NOMO-1 (cell line): ENCODE measurements at regions not wholly inside any gene's neighbourhood (a gene's known extent, or its start where the extent isn't known, plus 50 kb on each side); places are given as distances from the start of the nearest gene placed in this dataset.
A peak's percentile ranks its signal among the peaks of the same experiment; 100 is the strongest.
"Not testable (repeated sequence)": the region's sequence is repeated elsewhere in the genome, so short reads cannot be mapped to it uniquely, and the experiment has no call there.

Source experiments
- DNase-seq, 2 experiments: peaks; one replicate each; lab custom pipeline; 2025; ENCODE audit not compliant: unreplicated experiment in 2 of 2; lab: John Stamatoyannopoulos, UW

DNA sequence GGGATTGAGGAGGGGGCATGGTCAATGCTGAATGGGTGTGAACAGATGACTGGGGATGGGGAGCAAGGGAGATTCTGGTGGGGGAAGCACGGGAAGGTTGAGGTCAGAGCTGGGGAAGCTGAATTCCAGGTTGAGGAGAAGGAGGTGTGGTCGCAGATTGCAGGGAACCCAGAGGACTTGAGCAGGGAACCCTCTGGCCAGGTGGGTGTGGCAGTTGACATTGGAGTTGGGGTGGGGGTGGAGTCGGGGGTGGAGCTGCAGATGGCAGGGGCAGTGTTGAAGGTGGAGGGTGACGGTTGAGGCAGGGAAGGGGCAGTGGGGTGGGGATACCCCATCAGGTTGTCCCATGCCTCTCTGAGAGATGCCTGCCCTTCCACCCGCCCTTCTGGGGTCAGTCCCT, 94.7 kb downstream of the WTIP start:
- no peak for DNase-seq

GRCh38 chr19:34575206-34575605, 93.6 kb downstream of the WTIP start:
- DNase-seq, result no peak

DNA sequence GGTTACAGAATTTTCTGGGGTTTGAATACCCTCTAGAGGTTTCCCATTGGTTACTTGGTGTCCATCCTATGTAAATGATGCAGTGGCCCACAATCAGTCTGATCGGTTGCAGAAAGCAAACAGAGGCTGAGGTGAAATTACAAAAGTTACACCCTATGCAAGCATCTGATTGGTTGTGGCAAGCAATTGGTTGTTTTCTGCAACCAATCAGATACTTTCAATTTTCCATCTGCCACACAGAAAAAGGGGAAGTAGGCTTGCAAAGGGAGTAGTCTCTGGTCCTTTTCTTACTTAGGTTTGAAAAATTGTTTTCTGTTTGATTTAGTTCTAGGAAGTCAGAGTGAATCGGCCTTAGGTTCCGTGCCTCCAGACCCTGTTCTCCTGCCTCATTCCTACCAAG, 93.1 kb downstream of the WTIP start:
- peak in 1 of 2 experiments; percentile 0 for DNase-seq

DNA sequence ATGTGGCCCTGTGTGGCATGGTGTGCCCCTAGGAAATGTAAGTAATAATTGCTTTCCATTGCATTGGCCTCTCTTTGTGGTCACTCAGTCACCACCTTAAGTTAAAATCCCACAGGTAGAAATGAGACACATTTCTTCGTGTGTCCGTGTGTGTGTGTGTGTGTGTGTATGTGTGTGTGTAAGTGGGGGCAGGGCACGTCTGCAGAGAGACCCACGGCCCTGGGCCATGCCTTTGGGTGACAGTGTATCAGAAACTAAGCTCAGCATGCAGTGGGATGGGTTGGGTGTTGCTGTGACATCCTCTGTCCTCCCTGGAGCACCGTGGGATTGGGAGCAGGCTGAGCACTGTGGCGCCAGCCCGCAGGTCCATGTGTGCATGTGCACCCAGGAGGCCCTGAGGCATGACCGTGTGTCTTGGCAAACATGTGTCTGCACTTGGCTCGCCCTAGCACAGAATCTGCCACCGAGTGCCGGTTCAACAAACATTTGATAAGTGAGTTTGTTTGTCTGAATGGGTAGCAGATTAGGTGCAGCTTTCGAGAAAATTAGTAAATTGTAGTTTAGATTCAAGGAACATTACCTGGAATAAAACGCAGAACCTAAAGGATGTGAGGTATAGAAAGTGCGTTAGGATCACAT, 91.8 kb downstream of the WTIP start:
- DNase-seq, result no peak

- not testable (repeated sequence) for DNase-seq
Observed at GRCh38 chr19:34570140-34570539, 88.6 kb downstream of the WTIP start.

DNA sequence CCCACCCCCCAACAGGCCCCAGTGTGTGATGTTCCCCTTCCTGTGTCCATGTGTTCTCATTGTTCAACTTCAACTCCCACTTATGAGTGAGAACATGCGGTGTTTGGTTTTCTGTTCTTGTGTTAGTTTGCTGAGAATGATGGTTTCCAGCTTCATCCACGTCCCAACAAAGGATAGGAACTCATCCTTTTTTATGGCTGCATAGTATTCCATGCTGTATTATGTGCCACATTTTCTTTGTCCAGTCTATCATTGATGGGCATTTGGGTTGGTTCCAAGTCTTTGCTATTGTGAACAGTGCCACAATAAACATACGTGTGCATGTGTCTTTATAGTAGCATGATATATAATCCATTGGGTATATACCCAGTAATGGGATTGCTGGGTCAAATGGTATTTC, 80.8 kb downstream of the WTIP start:
- not testable (repeated sequence) for DNase-seq
